ENCODE measurements at regions not wholly inside any gene's neighbourhood (a gene's known extent, or its start where the extent isn't known, plus 50 kb on each side); places are given as distances from the start of the nearest gene placed in this dataset.

GRCh38 chr5:82499725-82500244 is 221.6 kb upstream of the RPS23 start:
- no peak for TF ChIP-seq CTCF (IDR thresholded peaks at IDR 0.05; ENCODE audit: borderline replicate concordance, insufficient read depth, low read depth, low read length)
- no peak overlapping the region for H3K4me3 ChIP-seq (ENCODE audit: low read depth, low read length)

GRCh38 chr5:82497242-82497641 is 219.1 kb upstream of the RPS23 start:
- no peak overlapping the region for H3K4me3 ChIP-seq (ENCODE audit: low read depth, low read length)
- no peak for TF ChIP-seq CTCF (IDR thresholded peaks at IDR 0.05; ENCODE audit: borderline replicate concordance, insufficient read depth, low read depth, low read length)

GRCh38 chr5:82494942-82495341 is 216.8 kb upstream of the RPS23 start:
- no peak overlapping the region for H3K4me3 ChIP-seq (ENCODE audit: low read depth, low read length)
- TF ChIP-seq CTCF (IDR thresholded peaks at IDR 0.05; ENCODE audit: borderline replicate concordance, insufficient read depth, low read depth, low read length) = no peak

- H3K4me3 ChIP-seq (ENCODE audit: low read depth, low read length) = no peak overlapping the region
- TF ChIP-seq CTCF (IDR thresholded peaks at IDR 0.05; ENCODE audit: borderline replicate concordance, insufficient read depth, low read depth, low read length) = no peak
Measured at GRCh38 chr5:82493221-82493620, 215.1 kb upstream of the RPS23 start.

GRCh38 chr5:82491397-82491796 is 213.2 kb upstream of the RPS23 start:
- no peak for TF ChIP-seq CTCF (IDR thresholded peaks at IDR 0.05; ENCODE audit: borderline replicate concordance, insufficient read depth, low read depth, low read length)
- no peak overlapping the region for H3K4me3 ChIP-seq (ENCODE audit: low read depth, low read length)

GRCh38 chr5:82489683-82490082 is 211.5 kb upstream of the RPS23 start:
- no peak for TF ChIP-seq CTCF (IDR thresholded peaks at IDR 0.05; ENCODE audit: borderline replicate concordance, insufficient read depth, low read depth, low read length)
- H3K4me3 ChIP-seq (ENCODE audit: low read depth, low read length) = no peak overlapping the region

GRCh38 chr5:82487131-82487530 is 209.0 kb upstream of the RPS23 start:
- TF ChIP-seq CTCF (IDR thresholded peaks at IDR 0.05; ENCODE audit: borderline replicate concordance, insufficient read depth, low read depth, low read length) = no peak
- H3K4me3 ChIP-seq (ENCODE audit: low read depth, low read length) = no peak overlapping the region

Measured in GM12875 (cell line).